ENCODE measurements at regions not wholly inside any gene's neighbourhood (a gene's known extent, or its start where the extent isn't known, plus 50 kb on each side); places are given as distances from the start of the nearest gene placed in this dataset.

DNA sequence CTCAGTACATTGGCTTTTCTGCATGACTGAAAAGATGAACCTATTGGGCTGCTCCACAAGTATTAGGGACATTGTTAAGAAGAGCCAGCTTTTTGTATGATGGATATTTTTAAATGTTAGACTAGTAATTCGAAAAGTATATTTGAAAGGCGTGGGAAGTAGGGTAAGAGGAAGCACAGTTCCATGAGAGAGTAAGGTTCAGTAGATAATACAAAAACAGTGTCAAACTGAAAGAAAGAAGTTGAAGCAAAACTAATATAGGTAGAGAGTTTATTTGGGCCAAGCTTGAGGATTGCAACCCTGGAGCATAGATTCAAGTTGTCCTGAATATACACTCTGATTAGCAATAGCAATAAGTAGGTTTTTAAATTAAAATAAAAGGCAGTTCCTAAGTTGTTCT, 193.9 kb downstream of the RASSF9 start:
- DNase-seq = no peak

DNA sequence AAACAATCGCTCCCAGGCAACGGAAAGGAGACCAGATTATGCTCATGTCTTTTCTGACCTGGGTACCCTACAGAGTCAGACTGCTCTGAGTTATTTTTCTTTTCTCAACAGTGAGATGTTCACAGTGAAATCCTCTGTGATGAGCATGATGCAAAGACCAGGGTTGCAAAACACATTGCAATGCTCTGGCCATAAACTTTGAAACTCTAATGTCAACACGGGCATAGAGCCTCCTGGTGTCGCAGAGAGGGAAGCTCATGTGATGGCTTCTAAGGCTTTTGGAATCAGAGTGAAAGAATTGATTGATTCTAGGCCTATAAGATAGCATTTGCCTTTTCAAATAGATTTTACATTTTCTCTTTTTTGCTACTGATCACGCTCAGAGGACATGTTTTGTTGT, 193.4 kb downstream of the RASSF9 start:
- DNase-seq = peak; percentile 36

DNA sequence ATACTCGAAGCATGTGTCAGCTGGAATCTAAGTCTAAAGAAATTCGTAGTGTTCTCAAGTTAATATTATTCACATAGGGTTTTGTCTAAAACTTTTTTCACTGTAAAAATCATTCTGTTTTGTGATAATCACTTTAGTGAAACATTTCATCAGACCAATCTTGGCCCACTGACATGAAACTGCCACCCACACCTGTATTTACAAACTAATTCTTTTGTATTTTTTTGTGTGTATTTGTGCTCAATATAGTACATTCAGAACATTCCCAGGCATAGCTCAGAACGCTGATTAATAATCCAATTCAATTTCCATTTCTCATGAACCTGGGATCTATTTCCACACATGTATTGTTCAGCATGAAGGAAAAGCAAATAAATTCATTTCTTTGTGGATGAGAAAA, 191.7 kb downstream of the RASSF9 start:
- DNase-seq = no peak

DNA sequence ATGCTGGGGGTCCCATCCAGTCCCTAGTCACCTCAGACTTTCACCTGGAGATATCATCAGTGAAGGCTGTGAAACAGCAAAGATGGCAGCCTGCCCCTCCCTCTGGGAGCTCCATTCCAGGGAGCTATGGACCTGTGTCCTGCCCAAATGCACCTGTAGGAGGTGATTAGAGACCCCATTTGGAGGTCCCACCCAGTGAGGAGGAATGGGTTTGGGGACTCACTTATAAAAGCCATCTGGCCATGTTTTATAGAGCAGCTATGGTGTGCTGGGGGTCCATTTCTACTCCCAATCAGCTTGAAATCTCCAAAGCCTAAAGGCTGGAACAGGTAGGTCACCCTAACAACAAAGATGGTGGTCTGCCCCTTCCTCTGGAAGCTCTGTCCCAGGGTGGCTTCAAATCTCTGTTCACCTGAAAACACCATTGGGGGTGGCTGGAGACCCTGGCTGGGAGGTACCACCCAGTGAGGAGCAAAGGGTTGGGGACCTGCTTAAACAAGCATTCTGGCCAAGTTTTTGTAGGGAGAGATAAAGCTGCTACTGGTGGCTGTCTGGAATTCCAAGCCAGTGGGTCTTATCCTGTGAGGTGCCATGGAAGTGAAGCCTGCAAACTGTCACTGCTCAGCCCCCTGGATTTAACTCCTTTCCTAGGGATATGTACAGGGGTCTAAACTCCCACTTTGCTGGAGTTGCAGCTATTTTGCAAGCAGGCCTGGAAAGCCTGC, 182.3 kb downstream of the RASSF9 start:
- no peak for DNase-seq

DNA sequence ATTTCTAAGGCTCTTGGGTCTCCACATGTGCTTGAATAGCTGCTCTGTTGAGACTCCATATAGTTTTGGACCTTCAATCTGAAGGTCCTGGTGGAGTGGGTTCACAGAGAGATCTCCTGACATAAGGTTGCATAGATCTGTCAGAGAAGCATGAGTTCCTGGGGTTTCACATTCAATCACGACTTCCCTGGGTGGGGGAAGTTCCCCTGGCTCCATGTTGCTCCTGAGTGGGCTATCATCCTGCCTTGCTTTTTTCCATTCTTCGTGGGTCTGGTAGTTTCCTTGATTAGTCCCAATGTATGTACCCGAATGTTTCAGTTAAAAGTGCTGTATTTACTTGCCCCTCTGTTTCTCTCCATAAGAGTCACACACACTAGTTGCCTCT, 181.8 kb downstream of the RASSF9 start:
- DNase-seq = no peak

DNA sequence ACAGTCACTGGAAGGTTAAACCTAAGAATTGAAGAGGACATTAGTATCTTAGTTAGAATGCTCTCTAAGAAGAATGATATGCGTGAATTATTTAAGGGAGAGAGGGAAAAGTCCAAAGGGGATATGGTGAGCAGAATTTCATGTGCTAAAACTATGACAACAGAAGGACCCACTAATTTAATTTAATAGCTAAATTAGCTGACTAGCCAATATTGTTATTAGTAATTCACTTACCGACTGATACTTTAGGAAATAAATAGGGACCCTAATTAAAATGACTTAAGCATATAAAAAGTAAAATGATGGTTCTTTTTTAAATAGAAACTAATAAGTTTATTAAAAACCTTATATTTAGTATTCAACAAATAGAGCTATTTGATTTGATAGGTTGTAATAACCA, 179.6 kb downstream of the RASSF9 start:
- DNase-seq = no peak

DNA sequence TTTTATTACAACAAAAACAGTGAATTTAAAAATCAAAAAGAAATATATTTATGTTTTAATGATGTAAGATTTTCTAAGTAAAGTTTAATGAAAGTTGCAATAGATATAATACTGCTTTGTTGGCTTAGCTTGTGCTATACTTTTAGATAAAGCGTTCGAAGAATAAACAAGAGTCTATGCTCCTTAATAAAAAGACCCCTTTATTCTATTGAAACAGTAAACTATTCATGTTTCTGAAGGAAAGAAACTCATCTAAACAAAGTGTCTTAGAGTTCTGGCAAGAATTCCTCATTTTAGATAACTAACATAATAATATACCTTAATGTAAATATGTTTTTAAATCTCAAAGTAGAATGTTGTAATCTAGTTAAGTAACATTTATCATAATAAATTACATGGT, 179.0 kb downstream of the RASSF9 start:
- DNase-seq = no peak

DNA sequence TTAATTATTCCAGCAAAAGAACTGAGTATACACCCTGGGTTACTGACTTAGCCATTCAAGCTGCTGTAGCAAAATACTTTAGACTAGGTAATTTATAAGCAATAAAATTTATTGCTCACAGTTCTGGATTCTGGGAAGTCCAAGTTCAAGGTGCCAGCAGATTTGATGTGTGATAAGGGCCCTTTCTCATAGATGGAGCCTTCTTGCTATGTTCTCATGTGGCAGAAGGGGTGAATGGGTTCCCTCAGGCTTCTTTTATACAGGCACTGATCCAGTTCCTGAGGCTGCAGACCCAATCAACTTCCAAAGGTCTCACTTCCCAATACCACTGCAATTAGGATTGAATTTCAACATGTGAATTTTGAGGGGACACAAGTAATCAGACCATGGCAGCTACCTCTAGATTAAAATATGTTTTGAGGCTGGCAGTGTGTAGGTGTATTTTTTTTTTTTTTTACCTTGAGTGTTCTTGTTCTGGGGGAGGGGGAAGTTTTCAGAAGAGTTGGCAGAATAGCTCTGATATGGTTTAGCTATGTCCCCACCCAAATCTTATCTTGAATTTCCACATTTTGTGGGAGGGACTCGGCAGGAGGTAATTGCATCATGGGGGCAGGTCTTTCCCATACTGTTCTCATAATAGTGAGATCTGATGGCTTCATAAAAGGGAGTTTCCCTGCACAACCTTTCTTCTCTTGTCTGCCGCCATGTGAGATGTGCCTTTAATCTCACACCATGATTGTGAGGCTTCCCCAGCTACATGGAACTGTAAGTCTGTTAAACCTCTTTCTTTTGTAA, 178.2 kb downstream of the RASSF9 start:
- peak; percentile 36 for DNase-seq

DNA sequence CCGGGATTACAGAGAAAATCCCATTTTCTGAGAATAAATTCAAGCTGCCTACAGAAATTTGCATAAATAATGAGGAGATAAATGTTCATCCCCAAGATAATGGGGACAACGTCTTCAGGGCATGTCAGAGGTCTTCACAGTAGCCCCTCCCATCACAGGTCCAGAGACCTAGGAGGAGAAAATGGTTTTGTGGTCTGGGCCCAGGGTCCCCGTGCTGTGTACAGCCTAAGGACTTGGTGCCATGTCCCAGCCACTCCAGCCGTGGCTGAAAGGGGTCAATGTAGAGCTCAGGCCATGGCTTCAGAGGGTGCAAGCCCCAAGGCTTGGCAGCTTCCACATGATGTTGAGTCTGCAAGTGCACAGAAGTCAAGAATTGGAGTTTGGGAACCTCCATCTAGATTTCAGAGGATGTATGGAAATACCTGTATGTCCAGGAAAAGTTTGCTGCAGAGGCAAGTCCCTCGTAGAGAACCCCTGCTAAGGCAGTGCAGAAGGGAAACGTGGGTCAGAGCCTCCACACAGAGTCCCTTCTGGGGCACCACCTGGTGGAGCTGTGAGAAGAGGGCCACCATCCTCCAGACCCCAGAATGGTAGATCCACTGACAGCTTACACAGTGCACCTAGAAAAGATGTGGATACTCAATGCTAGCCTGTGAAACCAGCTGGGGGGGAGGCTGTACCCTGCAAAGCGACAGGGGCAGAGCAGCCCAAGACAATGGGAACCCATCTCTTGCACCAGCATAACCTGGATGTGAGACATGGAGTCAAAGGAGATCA, 176.3 kb downstream of the RASSF9 start:
- no peak for DNase-seq

DNA sequence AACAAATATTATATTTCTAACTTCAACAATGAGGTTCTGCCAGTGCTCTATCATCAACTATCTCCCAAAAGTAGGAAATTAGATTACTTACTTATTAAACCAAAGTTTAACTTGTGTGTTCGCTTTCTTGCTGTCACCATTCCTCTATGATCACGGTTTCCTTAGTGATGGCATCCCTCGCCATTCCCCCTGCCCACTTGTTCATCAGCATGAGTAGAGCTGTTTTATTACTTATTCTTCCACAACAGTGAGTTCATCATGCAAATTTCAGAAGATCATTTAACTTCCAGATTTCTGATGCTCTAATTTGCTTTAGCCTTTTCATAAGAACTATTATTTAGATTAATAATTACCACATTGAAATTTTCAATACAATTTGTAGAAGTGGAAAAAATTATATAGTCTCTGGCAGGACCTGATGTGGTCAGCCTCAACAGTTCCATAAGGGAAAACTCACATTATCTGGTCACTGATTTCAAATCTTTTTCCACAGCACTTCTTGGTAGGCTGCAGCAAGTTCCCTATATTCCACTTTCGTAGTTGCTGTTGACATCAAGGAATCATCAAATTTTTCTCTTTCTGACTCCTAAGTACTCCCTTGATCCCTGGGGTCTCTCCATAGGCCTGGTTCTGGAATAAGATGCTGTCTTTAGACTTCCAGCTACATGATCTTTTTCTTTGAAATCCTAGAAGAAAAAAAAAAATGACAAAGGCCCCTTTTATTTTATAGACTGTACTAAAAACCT, 174.6 kb downstream of the RASSF9 start:
- DNase-seq = no peak

DNA sequence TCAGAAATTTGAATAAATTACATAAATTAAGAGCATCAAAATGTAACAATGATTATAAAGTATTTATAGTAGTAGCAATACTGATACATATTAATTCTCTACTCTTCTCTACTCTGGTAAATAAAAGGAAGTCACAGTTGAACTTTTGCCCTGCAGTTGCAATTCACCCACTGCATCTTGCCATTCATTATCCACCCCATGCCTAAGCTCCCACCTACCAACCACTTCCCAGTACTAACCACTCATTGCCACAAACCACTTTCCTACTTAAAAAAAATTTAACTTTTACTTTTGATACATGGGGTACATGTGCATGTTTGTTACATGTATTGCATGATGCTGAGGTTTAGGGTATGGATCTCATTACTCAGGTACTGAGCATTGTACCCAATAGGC, 174.0 kb downstream of the RASSF9 start:
- DNase-seq = no peak

DNA sequence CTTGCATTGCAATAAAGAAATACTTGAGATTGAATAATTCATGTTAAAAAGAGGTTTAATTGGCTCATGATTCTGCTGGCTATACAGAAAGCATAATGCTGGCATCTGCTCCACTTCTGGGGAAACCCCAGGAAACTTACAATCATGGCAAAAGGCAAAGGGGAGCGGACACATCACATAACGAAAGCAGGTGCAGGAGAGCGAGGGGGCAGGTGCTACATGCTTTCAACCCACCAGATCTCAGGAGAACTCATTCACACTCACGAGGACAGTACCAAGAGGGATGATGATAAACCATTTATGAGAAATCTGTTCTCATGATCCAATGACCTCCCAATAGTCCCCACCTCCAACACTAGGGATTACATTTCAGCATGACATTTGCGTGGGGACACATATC, 172.6 kb downstream of the RASSF9 start:
- DNase-seq = no peak

DNA sequence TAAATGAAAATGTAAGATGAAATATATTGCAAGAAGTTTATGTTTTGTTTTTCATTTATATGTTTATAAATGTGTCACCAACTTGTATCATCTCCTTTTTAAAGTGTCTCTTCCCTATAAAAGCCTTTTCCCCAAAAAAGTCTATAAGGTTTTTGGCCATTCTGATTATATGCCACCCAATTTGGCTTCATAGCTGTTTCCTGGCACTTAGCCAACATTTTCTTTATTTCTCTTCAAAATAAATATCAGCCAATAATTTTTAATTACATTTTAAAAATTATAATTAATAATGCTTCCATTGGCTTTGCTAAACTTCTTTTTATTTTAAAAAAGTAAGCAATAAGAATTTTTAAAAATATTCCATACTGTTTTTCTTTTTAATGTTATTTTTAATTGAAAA, 171.8 kb downstream of the RASSF9 start:
- peak; percentile 7 for DNase-seq

DNA sequence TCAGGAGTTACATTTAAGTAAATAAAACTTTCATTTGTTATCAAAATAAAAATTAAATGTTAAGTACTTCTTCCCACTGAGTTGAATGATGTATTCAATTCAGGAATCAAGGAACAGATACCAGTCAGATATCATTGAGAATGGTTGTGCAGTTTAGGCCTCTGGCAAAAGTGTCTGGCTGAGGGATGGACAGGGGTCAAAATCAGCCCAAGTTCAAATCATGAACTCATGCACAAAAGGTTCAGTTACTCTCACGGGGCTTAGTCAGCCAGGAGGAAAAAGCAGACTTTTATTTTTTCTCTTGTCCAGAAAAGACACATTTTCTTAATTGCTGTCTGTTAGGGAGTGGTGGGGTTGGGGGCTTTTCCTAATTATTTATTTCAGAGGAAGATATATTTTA, 166.3 kb downstream of the RASSF9 start:
- DNase-seq = no peak

DNA sequence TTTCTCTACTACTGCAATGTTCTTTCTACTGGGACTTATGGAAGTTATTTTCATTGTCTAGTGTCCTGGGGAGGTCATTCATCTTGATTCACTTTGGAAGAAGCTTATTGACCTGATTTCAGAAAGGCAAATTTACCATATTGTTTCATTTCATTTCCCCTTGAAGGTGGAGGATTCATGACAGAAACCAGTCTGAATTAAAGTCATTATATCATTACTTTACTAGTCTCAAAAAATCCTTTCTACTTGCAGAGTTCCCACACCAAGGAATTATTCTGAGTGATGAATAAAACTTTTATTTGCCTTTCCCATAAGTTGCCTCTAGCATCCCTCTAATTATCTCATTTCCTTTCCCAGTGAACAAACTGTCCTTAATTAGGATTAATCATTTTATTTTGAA, 163.8 kb downstream of the RASSF9 start:
- DNase-seq = no peak

DNA sequence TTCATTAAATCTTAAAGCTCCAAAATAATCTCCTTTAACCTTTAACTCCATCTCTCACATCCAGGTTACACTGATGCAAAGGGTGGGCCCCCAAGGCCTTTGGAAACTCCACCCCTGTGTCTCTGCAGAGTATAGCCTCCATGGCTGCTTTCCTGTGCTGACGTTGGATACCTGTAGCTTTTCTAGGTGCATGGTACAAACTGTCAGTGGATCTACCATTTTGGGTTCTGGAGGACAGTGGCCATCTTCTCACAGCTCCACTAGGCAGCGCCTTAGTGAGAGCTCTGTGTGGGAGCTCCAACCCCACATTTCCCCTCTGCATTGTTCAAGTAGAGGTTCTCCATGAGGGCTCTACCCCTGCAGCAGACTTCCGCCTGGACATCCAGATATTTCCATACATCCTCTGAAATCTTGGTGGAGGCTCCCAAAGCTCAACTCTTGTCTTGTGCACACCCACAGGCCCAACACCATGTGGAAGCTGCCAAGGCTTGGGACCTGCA, 162.2 kb downstream of the RASSF9 start:
- DNase-seq = no peak

DNA sequence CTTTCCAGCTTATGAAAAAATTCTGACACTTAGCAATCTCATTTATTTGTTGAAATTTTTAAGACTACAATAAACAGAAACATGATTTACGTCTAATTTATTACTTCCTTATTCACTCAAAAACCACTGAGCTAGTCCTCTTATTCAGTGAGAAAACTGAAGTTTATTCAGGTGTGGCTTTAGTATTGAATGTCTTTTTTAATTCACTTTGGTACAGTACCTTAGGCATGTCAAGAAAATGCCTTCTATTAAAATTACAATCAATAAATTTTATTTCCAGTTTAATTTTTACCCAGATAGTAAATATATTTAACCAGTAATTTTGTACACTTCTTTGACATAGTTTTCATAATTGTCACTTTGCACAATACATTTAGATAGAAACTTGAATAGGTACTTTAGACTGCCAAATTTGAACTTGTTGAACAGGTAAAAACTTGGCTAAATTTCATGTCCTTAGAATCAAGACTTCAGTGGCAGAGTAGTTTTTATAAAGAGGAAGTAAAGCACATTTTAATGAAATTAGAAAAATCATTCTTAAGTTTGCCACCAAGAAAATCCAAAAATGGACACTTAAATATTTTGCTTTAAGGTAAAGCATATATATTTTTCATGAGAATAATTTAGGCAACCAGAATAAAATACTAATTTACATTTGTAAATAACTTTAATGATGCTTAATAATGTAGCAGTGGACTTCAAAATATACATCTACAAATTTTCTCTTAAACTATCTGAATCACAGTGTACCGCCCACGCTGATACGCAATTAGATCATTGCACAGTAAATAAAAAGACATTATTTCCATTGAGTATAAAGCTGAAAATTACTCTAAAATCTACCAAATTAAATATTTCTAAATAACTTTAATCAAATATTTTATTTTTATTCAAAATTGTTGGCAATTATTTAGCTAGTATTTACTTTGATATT, 159.1 kb downstream of the RASSF9 start:
- no peak for DNase-seq

DNA sequence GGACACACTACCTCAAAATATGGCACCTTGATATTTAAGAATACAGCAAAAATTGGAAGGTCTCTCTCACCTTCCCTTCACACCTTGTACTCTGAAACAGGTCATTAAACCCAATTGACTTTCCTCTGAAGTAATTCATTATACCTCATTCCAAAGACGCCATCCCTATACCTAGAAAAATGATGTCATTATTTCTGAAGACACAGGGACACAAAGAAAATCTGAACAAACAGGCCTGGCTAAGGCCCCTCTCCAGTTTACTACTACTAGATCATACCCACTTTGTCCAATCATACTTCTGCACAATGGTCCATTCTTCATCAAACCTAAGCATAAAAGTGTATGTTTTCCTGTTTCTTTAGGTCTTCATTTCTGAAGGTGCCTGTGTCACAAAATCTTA, 156.9 kb downstream of the RASSF9 start:
- DNase-seq = no peak

DNA sequence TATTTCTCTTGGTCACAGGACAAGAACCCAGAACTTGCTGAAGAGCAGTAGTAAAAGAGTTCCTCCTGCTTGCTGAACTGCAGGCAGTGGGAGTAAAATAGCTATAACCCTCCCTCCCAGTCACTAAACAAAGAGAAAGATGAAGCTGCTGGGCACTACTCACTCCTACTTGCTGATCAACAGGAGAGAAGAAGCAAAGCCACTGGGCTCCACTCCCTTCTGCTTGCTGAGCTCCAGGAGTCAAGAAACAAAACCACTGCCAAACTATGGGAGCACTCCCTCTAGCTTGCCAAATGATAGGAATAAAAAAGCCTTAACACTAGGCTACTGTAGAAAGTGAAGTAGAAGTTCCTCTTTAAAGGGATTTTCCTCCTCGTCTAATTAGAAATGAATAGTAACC, 155.3 kb downstream of the RASSF9 start:
- DNase-seq = no peak

DNA sequence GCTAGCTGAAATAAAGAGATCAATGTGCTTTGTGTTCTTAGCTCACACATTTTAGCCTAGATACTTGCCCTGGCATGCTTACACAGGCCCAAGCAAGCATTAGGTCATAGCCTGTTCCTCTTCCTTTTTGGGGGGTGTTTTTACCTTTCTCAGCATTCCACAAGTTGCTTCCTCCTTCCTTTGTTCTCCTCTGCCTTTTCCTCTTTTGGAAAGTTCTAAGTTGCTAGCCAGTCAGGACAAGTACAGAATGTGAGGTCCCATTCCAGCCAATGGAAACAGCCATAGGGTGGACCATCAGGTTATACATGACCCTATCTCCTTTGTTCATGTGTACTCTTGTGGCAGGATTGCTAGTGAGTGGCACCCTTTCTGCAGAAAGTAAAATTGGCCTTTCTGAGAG, 154.9 kb downstream of the RASSF9 start:
- no peak for DNase-seq

DNA sequence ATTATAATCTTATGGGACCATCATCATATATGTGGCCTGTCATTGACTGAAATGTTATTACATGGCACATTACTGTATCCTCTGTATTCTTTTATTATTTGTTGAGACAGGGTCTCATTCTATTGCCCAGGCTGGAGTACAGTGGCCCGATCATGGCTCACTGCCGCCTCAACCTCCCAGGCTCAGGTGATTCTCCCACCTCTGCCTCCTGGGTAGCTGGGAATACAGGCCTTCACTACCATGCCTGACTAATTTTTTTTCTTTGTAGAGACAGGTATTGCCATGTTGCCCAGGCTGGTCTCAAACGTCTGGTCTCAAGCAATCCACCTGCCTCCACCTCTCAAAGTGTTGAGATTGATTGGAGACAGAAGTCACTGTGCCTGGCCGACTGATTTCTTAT, 153.2 kb downstream of the RASSF9 start:
- no peak for DNase-seq

DNA sequence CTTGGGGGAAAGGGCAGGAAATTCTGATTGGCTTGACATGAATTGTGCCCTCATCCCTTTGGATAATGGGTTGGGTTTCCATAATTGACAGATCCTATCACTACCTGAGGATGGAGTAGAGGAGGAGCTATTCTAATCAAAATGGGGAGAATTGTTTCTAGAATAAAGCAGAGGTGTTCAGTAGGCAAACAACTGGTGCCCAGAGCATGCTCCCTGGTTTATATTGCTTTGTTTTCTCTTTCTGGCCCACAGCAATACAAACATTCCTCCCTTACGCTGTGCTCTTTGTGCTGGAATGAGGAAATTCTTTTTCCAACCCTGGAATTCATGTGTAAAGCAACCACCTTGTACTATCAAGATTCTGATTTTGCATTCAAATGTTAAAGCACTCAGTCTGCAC, 147.4 kb downstream of the RASSF9 start:
- no peak for DNase-seq
